H1 (cell line): ENCODE measurements at regions not wholly inside any gene's neighbourhood (a gene's known extent, or its start where the extent isn't known, plus 50 kb on each side); places are given as distances from the start of the nearest gene placed in this dataset.

Experiments
- BCL11A ChIP-seq, 2 experiments: IDR thresholded peaks; one replicate each; pipeline ENCODE4 v1.6.1; 2011; ENCODE audit warnings: low read depth in 2 of 2, low read length in 2 of 2, mild to moderate bottlenecking in 2 of 2
- CBX5 ChIP-seq: fragments of 300-800, 300-1000 bp; sonication (generic); IDR thresholded peaks from 2 replicates; pipeline ENCODE4 v1.7.1; 2016; ENCODE audit warnings: antibody characterized with exemption, low read length, low read depth
- CBX8 ChIP-seq: fragments of 300-800, 300-1000 bp; sonication (generic); IDR thresholded peaks from 2 replicates; pipeline ENCODE4 v1.7.1; 2016; ENCODE audit warnings: low read depth, low read length, borderline replicate concordance
- EZH2 ChIP-seq: fragments of 200-600 bp; sonication (generic); IDR thresholded peaks from 2 replicates; pipeline ENCODE4 v1.7.1; 2012; ENCODE audit warnings: low read depth, mild to moderate bottlenecking, moderate library complexity, low read length, inconsistent platforms; ENCODE audit not compliant: severe bottlenecking
- JUND ChIP-seq: IDR thresholded peaks from 2 replicates; pipeline ENCODE4 v1.6.1; 2011; ENCODE audit warnings: mild to moderate bottlenecking, improper control_type of control experiment, low read length
- KDM4A ChIP-seq: IDR thresholded peaks from one replicate; pipeline ENCODE4 v1.7.1; 2012; ENCODE audit warnings: low read depth, mild to moderate bottlenecking, moderate library complexity, low read length, inconsistent platforms; ENCODE audit not compliant: severe bottlenecking
- SP2 ChIP-seq: IDR thresholded peaks from 2 replicates; pipeline ENCODE4 v1.6.1; 2012; ENCODE audit warnings: mild to moderate bottlenecking, low read length, inconsistent platforms
- TBP ChIP-seq: IDR thresholded peaks from 2 replicates; pipeline ENCODE4 v1.6.1; 2011; ENCODE audit warnings: low read depth, low read length, improper control_type of control experiment
- TF ChIP-seq, protein P1 (sequence below): fragments of 300-600 bp; sonication (generic); IDR thresholded peaks from 2 replicates; pipeline ENCODE4 v1.7.1; 2012; ENCODE audit warnings: low read length, moderate library complexity, mild to moderate bottlenecking, inconsistent platforms; ENCODE audit not compliant: insufficient replicate concordance

DNA sequence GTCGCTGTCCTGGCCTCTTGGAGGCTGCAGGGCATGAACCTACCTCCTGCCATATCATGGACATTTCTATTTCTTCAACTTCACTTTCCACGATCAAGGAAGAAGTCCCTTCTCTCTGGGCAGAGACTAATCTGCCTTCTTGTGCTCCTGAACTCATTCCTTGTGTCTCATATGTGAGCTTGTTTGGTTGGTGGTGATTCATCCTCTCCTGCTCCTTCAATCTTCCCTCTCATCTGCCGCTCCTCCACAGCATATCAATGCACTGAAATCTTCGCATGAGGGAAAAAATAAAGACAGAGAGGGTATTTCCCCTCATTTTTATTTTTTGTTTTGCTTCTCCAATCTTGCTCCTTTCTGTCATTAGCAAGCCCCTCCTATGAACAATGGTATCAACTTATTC lies 571.7 kb upstream of the GOT2 start (continued):
- TF ChIP-seq, protein P1, sequence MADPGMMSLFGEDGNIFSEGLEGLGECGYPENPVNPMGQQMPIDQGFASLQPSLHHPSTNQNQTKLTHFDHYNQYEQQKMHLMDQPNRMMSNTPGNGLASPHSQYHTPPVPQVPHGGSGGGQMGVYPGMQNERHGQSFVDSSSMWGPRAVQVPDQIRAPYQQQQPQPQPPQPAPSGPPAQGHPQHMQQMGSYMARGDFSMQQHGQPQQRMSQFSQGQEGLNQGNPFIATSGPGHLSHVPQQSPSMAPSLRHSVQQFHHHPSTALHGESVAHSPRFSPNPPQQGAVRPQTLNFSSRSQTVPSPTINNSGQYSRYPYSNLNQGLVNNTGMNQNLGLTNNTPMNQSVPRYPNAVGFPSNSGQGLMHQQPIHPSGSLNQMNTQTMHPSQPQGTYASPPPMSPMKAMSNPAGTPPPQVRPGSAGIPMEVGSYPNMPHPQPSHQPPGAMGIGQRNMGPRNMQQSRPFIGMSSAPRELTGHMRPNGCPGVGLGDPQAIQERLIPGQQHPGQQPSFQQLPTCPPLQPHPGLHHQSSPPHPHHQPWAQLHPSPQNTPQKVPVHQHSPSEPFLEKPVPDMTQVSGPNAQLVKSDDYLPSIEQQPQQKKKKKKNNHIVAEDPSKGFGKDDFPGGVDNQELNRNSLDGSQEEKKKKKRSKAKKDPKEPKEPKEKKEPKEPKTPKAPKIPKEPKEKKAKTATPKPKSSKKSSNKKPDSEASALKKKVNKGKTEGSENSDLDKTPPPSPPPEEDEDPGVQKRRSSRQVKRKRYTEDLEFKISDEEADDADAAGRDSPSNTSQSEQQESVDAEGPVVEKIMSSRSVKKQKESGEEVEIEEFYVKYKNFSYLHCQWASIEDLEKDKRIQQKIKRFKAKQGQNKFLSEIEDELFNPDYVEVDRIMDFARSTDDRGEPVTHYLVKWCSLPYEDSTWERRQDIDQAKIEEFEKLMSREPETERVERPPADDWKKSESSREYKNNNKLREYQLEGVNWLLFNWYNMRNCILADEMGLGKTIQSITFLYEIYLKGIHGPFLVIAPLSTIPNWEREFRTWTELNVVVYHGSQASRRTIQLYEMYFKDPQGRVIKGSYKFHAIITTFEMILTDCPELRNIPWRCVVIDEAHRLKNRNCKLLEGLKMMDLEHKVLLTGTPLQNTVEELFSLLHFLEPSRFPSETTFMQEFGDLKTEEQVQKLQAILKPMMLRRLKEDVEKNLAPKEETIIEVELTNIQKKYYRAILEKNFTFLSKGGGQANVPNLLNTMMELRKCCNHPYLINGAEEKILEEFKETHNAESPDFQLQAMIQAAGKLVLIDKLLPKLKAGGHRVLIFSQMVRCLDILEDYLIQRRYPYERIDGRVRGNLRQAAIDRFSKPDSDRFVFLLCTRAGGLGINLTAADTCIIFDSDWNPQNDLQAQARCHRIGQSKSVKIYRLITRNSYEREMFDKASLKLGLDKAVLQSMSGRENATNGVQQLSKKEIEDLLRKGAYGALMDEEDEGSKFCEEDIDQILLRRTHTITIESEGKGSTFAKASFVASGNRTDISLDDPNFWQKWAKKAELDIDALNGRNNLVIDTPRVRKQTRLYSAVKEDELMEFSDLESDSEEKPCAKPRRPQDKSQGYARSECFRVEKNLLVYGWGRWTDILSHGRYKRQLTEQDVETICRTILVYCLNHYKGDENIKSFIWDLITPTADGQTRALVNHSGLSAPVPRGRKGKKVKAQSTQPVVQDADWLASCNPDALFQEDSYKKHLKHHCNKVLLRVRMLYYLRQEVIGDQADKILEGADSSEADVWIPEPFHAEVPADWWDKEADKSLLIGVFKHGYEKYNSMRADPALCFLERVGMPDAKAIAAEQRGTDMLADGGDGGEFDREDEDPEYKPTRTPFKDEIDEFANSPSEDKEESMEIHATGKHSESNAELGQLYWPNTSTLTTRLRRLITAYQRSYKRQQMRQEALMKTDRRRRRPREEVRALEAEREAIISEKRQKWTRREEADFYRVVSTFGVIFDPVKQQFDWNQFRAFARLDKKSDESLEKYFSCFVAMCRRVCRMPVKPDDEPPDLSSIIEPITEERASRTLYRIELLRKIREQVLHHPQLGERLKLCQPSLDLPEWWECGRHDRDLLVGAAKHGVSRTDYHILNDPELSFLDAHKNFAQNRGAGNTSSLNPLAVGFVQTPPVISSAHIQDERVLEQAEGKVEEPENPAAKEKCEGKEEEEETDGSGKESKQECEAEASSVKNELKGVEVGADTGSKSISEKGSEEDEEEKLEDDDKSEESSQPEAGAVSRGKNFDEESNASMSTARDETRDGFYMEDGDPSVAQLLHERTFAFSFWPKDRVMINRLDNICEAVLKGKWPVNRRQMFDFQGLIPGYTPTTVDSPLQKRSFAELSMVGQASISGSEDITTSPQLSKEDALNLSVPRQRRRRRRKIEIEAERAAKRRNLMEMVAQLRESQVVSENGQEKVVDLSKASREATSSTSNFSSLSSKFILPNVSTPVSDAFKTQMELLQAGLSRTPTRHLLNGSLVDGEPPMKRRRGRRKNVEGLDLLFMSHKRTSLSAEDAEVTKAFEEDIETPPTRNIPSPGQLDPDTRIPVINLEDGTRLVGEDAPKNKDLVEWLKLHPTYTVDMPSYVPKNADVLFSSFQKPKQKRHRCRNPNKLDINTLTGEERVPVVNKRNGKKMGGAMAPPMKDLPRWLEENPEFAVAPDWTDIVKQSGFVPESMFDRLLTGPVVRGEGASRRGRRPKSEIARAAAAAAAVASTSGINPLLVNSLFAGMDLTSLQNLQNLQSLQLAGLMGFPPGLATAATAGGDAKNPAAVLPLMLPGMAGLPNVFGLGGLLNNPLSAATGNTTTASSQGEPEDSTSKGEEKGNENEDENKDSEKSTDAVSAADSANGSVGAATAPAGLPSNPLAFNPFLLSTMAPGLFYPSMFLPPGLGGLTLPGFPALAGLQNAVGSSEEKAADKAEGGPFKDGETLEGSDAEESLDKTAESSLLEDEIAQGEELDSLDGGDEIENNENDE, result no peak
- TF ChIP-seq BCL11A (IDR thresholded peaks at IDR 0.05; ENCODE audit: low read depth in 2 of 2, low read length in 2 of 2) (no peak), JUND (no peak), CBX8 (no peak), SP2 (no peak), TBP (no peak), CBX5 (no peak), EZH2 (no peak), KDM4A (no peak)
